ENCODE measurements at regions not wholly inside any gene's neighbourhood (a gene's known extent, or its start where the extent isn't known, plus 50 kb on each side); places are given as distances from the start of the nearest gene placed in this dataset.
"Not testable (repeated sequence)": the region's sequence is repeated elsewhere in the genome, so short reads cannot be mapped to it uniquely, and the experiment has no call there.

DNA sequence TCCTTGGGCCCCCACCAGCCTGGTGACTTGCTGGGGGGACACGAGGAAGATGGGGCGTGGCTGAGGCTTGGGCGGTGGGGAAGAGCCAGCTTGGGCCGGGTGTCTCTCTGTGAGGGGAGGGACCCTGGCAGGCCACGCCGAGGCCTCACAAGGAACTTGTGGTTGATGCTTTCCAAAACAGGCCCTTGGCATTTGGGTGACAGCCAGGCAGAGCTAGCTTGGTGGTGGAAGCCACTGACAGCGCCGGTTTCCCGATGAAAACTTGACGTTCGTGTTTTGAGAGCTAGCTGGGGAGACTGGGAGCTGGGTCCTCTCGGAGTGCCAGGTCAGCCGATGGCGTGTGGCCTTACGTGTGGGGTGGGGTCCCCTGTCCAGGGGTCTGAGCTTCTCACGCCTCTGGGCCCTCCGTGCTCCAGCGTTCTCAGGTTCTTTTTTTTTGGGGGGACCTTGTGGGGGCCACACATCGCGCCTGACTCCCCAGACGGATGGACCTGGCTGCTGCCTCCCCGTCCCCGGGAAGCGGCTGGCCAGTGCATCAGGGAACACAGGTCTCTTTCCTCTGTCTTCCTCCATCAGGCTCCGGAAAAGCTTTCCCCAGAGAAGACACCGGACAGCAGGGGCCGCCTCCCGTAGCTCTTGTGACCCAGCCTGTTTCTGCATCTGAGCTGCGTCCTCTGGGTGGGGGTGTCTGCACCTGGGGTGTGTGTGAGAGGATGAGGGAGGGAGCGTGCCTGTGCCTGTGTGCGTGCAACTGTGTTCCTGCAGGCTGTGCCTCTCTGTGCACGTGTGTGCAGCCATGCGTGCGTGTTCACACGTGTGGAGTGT is 129.3 kb upstream of the LPCAT1 start:
- DNase-seq (ENCODE audit: low spot score), result no peak

DNA sequence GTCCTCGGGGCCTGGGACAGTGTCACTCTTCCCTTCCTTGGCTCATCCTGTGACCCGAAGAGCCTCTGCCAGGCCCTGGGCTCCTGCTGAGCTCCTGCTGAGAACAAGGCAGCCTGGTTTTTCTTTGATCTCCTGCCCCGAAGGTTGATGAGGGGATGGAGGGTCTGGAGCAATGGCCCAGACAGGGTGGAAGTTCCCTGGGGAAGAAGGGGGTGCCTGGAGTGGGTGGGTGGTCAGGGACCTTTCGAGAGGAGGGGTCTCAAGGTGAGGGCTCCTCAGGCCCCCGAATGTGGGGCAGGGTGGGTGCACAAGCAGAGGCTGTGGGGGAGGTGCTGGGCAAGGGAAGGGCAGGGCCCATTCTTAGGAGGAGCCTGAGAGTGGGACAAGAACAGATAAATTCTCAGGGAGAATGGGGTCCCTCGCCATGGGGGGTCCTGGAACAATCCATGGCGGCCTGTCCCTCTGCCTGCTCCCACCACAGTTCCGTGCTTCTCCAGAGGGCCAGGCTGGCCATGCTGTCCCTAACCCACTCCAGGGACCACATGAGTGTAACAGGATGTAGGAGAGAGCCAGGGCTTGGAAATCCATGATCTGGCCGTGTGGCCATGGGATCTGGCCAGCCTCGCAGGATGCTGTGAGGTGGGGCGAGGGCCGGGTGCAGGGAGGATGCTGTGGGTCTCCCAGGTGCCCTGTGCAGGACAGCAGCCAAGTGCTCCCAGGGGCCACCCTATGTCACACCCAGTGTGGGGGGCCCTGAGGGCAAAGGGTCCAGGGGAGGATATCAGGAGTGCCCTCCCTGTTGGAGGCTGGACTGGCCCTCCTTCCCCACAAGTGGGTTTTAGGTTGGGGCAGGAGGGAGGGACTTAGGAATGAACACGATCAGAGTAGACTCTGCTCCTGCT is 128.5 kb upstream of the LPCAT1 start:
- DNase-seq (ENCODE audit: low spot score), result no peak

DNA sequence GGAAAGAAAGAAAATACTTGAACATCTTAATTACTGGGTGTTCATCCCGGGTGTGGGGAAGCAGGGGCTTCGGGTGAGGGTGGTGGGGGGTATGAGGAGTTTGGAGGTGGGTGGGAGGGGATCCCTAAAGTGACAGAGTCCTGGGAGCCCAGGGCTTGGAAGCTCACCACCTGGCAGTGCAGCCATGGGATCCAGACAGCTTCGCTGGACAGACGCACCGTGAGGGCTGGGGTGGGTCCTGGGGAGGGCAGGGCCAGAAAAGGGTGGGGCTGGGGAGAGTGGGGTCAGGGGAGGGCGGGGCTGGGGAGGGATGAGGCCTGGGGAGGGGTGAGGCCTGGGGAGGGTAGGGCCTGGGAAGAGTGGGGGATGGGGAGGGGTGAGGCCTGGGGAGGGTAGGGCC is 127.5 kb upstream of the LPCAT1 start:
- no peak for DNase-seq (ENCODE audit: low spot score)

DNA sequence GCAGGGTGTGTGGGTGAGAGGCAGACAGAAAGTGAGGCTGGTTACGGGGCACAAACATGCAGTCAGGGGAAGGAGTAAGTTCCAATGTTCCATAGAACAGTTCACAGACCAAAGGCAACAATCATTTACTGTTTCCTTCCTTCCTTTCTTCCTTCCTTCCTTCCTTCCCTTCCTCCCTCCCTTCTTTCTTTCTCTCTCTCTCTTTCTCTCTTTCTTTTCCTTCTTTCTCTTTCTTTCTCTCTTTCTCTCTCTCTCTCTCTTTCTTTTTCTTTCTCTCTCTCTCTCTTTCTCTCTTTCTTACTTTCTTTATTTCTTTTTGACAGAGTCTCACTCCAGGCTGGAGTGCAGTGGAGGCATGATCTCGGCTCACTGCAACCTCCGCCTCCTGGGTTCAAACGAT is 125.8 kb upstream of the LPCAT1 start:
- DNase-seq (ENCODE audit: low spot score), result no peak

DNA sequence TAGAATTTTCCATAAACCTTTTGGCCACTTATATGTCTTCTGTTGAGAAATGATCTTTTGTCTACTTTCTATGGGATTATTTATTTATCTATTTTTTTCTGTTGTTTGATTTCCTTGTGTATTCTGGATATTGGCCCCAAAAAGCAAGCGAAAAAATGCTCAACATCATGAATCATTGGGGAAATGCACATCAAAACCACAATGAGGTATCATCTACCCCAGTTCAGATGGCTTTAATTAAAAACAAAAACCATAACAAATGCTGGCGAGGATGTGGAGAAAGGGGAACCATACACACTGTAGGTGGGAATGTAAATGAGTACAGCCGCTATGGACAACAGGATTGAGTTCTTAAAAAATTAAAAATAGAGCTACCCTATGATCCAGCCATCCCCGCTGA is 125.0 kb upstream of the LPCAT1 start:
- DNase-seq (ENCODE audit: low spot score), result no peak

DNA sequence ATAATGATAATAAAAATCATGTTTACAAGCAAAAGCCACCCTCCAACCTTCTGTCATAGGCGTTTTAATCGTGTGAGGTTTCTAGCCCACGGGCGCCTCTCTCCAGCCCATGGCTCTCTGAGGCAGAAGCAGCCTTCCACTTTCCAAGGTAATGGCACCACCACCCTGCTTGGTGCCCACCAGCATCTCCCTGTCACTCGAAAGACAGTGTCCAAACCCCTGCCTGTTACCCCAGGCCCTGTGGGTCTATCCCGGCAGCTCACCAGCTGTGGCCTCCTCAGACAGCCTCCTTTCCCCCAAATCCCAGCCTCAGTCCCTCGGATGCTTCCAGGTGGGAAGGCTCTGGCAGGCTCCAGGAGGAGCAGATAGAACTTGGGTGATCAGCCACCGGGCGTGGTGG is 123.8 kb upstream of the LPCAT1 start:
- no peak for DNase-seq (ENCODE audit: low spot score)

DNA sequence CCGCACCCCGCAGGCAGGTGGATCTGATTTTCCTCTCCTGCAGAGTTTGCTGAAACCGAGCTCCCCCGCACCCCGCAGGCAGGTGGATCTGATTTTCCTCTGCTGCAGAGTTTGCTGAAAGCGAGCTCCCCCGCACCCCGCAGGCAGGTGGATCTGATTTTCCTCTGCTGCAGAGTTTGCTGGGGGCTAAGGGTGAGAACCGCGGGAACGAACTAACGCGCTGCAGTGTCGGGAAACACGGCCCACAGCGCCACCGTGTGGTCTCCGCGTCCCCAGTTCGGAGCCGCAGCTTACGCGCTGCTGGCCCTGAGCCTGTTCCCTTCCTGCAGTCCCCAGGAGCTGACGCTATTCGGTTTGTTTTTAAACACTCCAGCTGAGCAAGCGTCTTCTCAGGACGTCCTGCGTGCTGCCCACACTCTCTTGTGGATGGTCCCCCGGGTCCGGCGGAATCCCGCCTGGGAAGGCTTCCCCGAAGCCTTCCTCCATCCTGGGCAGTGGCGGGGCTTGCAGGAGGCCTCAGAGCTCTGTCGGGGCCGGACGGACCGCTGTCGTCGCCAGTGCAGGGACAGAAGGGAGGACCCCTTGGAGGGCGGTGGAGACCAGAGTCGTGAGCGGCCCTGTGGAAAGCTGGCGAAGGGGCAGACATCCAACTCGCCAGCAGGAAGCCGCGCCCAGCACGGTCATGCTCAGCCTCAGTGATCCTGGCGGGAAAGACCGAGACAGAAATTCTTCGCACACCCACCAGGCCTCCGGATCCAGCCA is 121.2 kb upstream of the LPCAT1 start:
- DNase-seq (ENCODE audit: low spot score), result peak; percentile 93

DNA sequence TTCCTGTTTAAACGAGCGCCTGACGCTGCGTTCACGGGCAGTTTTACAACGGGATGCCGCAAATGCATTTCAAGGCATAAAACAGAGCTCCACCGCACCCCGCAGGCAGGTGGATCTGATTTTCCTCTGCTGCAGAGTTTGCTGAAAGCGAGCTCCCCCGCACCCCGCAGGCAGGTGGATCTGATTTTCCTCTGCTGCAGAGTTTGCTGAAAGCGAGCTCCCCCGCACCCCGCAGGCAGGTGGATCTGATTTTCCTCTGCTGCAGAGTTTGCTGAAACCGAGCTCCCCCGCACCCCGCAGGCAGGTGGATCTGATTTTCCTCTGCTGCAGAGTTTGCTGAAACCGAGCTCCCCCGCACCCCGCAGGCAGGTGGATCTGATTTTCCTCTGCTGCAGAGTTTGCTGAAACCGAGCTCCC is 120.6 kb upstream of the LPCAT1 start:
- not testable (repeated sequence) for DNase-seq (ENCODE audit: low spot score)

DNA sequence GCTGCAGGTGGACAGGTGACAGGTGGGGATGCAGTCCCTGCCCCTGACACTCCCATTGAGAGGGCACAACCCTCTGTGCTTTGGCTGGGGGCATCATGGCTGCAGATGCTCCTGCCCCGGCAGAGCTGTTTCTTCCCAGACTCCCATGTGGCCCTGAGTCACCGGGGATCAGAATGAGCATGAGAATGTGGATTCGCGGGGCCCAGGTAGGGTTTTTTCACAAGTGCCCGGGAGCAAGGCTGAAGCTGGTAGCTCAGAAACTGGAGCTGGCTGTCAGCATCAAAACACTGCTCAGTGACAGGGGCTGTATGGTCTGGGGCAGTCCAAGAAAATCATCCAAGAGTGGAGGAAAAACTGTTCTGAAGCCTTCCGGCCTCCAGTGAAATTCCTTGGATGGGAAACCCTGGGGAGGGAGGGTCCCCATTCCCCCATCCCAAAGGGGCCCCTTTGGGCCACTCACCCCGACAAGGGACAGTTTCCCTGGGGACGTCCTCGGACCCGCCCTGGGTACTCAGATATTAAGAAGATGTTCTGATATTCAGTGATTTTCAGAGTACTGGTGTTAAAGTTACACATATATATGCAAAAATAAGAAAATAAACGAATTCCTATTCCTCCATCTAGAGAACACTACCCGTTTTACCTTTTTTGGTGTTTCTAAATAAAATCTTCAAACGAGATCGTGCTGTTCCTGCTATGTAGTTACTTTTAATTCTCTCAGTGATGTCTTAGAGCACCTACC is 120.1 kb upstream of the LPCAT1 start:
- DNase-seq (ENCODE audit: low spot score), result no peak

DNA sequence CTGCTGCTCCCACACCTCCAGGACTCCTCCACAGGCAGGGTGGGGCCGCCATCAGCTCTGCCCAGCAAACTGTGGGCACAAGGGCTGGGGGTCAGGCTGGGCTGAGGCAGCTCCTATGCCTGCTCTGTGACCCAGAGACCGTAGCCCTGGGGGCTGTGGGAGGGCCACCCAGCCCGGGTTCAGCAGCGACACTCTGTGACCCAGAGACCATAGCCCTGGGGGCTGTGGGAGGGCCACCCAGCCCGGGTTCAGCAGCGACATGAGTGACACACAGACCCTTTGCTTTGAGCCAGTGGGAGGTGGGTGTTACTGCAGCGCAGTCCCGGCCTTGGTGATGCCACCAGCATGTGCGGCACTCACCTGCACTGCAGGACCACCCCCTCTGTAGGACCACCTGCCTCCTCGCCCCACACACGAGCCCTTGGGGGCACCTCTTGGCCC is 118.9 kb upstream of the LPCAT1 start:
- DNase-seq (ENCODE audit: low spot score), result no peak

DNA sequence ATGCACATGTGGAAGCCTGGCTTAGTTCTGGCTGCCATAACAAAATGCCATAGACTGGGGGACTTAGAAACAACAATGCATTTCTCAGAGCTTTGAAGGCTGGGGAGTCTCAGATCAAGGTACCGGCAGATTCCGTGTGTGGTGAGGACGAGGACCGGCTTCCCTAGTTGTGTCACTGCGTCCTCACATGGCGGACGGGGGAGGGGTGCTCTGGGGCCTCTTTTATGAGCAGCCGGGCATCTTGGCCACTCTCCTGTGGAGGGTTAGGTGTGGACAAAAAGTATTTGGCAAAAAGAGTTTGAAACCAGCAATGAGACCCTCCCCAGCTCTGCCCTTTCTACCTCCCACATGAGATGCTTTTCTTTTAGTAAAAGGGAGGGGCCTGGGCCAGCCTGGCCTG is 118.5 kb upstream of the LPCAT1 start:
- DNase-seq (ENCODE audit: low spot score), result no peak

DNA sequence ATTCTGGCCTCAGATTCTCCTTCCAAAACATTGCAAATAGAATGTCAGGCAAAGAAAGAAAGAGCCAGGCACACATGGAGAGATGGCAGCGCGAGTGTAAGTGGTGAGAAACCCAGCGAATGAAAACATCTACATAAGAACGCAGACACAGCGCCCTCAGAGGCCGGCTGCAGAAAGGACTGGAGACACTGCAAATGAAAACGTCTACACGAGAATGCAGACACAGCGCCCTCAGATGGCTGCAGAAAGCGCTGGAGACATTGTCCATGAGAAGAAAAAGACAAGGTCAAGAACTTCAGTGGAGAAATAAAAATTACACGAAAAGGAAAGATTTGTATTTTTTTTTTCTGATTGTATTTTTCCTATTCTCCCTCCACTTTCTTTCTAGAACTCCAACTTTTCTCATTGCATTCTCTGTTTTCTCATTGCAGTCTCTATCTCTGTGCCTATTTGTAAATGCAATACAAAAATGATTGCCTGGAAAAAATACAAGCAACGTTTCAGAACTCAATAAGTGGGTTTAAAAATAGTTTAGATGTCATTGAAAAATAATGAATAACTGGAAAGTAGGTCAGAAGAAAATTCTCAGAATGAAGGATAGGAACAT is 117.9 kb upstream of the LPCAT1 start:
- DNase-seq (ENCODE audit: low spot score), result peak; percentile 85

DNA sequence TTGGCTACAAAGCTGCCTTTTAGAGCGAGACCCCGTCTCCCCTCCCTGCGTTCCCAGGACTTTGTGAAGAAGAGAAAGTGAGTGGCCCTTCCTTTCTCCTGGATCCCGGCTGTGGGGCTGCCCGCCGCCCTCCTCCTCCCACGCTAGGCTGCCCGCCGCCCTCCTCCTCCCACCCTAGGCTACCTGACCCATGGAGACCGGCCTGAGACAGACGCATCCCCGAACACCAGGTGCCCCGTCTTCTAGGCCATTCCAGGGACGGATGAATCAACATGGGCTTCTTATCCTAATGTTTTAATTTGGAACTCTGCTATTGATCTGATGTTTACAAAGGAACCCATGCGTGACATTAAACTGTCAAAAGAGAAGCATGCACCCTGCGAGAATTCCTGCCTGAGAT is 117.3 kb upstream of the LPCAT1 start:
- no peak for DNase-seq (ENCODE audit: low spot score)

DNA sequence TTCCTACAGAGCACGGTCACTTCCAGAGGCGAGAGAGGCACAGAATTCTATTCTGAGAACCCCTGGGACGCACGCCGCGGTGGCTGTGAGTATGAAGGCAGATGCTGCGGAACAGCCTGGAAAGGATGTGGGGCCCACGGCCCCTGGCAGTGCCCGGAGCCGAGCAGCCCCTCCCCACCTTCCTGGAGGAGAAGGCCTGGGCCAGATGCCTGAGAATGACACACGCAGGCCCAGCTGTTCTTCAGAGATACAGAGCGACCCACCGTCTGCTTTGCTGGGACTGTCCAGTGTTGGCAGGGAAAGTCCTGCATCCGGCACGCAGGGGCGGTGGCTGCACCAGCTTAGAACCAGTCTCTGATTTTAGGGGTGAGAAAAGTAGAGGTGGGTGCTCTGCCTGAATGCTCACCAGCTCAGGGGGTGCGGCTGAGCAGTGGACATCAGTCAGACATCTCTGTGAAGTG is 116.7 kb upstream of the LPCAT1 start:
- DNase-seq (ENCODE audit: low spot score), result no peak

DNA sequence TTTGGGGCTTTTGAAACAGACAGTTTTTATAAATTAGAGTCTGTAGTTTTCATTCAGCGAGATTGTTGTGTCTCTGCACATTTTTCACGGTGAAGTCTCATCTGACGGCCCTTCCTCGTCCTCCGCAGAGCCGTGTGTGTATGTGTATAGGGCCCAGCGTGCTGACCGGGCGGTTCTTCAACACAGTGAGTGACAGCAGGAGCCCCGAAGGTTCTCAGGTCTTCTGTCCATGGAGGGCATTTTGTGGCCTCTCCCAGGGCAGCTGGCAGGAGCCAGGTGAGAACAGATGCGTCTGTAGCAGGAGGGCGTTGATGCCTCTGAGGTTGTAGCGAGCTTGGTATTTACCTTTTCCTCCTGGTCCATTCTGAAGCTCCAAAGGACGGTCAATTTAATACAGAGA is 116.0 kb upstream of the LPCAT1 start:
- DNase-seq (ENCODE audit: low spot score), result no peak

DNA sequence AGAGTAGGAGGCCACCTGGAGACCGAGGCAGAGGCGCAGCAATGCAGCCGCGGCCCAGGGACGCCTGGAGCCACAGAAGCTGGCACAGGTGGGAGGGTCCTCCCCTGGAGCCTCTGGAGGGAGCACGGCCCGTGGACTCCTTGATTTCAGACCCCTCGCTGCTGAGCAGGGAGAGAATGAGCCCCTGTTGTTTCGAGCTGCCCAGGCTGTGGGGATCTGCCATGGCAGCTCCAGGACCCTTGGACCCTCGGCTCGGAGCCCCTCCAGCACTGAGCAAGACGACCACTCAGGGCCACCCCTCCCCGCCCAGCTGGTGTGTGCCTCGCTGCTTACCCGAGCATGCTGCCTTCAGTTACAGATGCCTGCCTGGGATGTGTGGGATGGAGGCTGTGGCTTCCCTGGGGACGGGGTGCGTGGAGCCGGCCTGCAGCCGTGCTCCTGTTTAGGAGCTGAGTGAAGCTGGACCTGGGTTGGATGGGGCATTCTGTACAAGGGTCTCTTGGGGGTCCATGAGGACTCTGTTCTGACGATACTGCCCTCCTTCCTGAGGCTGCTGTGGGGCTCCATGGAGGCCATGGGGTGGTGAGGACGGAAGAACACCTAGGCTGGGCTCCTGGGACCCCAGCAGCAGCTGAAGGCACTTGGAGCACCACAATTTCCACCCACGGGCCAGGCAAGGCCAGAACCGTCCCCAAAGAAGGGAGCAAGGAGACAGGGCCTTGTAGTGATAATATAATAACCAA is 115.1 kb upstream of the LPCAT1 start:
- no peak for DNase-seq (ENCODE audit: low spot score)

DNA sequence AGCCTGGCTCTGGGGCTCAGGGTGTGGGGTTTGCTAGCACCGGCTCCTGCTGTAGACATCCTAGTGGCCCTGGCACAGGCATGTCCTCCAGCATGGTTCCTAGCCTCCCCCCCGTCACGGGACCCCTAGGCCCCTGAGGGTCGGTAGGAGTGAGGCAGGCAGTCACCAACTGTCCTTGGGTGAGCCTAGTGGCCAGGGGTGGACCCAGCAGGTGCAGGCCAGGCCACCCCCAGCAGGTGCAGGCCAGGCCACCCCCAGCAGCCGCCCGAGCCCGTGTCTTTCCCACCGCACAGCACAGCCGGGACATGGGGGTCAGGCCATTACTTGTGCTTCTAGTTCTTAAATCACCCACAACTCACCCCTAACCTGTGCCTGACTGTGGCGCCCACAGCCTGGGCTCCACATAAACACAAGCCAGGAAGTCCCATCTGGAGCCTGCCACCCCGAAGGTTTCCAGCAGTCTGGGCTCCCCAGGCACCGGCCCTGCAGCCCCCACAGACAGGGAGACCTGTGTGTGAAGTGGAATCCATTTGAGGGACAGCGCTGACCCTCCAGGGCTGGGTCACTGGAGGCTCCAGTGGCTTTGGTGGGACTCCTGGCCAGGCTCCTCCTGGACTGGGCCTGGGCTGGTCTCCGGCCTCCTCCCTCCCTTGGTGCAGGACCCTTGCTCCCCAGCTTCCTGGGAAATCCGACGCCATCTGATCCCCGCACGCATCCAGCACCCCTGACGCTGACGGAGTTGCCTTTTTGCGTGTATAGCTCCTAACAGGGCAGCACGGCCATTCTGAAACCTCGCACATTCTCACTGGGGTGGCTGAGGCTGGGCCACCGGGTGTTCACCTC is 114.1 kb upstream of the LPCAT1 start:
- DNase-seq (ENCODE audit: low spot score), result no peak

DNA sequence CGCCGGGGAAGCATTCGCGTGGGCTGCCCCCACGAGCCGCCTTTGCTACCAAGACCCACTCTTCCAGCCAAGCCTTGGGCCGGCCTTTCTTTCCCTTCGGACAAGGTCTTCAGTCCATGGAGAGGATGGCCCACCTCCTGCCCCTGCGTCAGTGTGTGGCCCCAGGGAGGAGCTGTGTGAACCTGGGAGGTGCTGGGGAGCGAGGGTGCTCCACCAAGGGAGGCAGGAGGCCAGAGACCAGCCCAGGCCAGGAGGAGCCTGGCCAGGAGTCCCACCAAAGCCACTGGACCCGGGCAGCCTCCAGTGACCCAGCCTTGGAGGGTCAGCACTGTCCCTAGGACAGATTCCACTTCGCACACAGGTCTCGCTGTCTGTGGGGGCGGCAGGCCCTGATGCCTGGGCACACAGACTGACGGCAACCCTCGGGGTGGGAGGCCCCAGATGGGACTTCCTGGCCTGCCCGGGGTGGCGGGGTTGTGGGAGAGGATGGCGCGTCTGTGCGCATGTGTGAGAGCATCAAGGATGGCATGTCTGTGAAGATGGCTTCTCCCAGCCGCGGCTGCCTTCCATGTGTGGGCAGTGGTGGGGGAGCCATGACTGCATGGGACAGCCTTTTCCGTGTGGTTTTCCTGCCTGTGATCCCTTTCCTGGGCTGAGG is 113.3 kb upstream of the LPCAT1 start:
- no peak for DNase-seq (ENCODE audit: low spot score)

DNA sequence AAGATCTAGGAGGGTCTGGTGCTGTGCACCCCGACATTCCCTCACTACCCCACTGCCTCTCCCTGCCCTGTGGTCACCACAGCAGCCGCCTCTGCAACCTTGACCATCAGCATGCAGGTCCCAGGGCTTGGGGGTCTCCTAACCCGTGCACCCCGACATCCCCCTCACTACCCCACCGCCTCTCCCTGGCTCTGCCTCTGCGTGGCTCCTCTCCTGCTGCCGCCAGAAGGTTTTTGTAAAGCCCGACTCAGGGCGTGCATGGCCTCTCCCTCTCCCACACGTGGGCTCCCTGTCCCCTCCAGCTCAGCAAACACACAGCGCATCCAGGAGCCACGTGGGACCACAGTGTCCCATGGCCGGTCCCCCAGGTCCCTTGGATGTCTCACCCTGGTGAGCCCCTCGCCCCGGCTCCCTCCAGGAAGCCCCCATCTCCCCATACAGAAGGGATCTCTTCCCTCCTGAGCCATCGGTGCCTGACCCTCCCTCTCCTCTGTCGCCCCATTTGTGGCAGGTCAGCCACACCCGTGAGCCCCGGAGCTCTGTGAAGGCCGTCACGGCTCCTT is 112.5 kb upstream of the LPCAT1 start:
- DNase-seq (ENCODE audit: low spot score), result not testable (repeated sequence)
